Sigmoid colon (tissue), 4 donors: ENCODE measurements at regions not wholly inside any gene's neighbourhood (a gene's known extent, or its start where the extent isn't known, plus 50 kb on each side); places are given as distances from the start of the nearest gene placed in this dataset.

Source experiments
- EP300 ChIP-seq, 4 donors: sonication (generic); formaldehyde crosslinking; IDR thresholded peaks; one replicate each; pipeline ENCODE4 v1.6.1; 2017; ENCODE audit warnings: antibody characterized with exemption in 4 of 4
- POLR2A ChIP-seq, 2 donors: fragments of 450-650 bp; IDR thresholded peaks; one replicate each; pipeline ENCODE4 v1.6.1; 2016; ENCODE audit warnings: antibody characterized with exemption in 2 of 2, mild to moderate bottlenecking in 2 of 2, moderate library complexity in 2 of 2

- TF ChIP-seq POLR2A (IDR thresholded peaks at IDR 0.05) (no peak), EP300 (IDR thresholded peaks at IDR 0.05) (no peak)
These were observed 528.2 kb upstream of the RBFOX1 start for GRCh38 chr16:6804461-6804860.
